Colon (tissue), 2 donors: ENCODE measurements at regions not wholly inside any gene's neighbourhood (a gene's known extent, or its start where the extent isn't known, plus 50 kb on each side); places are given as distances from the start of the nearest gene placed in this dataset.

ENCODE experiments used
- FAIRE-seq: peaks from 2 replicates; lab custom pipeline; 2012; peaks lifted over from hg19 to GRCh38; lab: Jason Lieb, UNC
- donor health status: control.
- donor health status: control.

GRCh38 chr20:19953606-19954005, 63.6 kb upstream of the NAA20 start:
- no peak for FAIRE-seq

DNA sequence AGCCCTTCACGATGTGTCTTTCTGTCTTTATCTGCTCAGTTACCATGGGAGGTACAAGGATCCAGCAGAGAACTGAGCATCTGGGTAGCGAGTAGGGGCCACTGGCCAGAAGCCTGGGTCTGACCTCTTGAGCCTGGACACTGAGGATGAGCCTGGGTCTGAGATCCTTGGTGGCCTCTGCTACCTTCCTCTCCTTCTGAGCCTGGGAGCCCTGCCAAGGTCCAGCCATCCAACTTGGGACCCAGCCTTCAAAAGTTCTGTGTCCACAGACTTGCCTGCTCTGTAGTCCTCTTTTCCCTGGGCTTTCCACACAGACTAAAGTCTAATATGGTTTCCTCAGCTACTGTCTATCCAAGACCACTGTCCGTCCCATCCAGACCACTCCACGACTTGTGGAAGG, 60.2 kb upstream of the NAA20 start:
- no peak for FAIRE-seq

DNA sequence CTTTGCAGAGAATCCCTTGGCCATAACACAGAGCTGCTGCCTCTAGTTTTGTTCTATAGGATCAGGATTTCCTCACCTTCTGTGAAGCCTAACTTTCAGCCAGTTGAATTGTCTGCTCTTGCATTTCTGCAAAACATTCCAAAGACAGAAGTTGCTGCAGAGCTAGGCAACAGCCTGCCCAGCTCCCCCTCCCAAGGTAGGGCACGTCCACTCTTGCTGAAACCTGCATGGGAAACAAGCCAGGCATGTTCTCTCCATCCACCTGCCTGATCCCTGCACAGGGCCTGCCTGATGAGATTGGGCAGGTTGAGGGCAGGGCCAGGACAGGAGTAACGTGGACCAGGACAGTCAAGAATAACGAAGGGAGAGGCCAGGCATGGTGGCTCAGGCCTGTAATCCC, 58.9 kb upstream of the NAA20 start:
- no peak for FAIRE-seq

DNA sequence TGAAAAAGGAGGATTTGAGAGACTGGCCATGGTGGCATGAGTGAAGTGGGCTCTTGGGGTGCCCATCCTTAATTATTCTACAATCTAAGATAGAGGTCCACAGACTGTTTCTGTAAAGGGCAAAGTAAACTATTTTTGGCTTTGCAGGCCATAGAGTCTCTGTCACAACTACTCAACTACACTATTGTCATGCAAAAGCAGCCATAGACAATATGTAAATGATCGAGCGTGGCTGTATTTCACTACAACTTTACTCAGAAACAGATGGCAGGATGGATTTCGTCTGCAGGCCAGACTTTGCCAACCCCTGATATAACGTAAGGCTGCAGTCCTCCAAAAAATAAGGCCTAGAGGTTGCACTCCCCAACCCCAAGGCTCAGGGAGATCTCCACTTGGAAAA, 58.2 kb upstream of the NAA20 start:
- FAIRE-seq, result no peak

DNA sequence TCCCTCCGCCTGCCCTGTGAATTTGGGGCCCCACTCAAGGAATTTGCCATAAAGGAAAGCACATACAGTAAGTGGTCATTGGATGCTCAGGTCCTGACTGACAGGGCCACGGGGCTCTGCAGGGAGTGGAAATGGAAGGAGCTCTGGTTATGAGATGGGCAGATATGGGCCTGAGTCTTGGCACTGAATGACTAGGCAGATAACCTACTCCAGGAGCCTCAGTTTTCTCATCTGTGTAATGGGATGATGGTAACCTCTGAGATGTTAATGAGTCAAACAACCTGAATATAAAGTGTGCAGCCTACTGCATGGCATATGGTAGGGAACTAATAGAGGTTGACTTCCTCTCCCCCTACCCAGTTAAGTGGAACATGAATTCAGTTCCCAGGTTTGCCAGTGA, 56.4 kb upstream of the NAA20 start:
- FAIRE-seq, result no peak

GRCh38 chr20:19961293-19961692, 55.9 kb upstream of the NAA20 start:
- no peak for FAIRE-seq

GRCh38 chr20:19962958-19963357, 54.2 kb upstream of the NAA20 start:
- FAIRE-seq, result no peak

DNA sequence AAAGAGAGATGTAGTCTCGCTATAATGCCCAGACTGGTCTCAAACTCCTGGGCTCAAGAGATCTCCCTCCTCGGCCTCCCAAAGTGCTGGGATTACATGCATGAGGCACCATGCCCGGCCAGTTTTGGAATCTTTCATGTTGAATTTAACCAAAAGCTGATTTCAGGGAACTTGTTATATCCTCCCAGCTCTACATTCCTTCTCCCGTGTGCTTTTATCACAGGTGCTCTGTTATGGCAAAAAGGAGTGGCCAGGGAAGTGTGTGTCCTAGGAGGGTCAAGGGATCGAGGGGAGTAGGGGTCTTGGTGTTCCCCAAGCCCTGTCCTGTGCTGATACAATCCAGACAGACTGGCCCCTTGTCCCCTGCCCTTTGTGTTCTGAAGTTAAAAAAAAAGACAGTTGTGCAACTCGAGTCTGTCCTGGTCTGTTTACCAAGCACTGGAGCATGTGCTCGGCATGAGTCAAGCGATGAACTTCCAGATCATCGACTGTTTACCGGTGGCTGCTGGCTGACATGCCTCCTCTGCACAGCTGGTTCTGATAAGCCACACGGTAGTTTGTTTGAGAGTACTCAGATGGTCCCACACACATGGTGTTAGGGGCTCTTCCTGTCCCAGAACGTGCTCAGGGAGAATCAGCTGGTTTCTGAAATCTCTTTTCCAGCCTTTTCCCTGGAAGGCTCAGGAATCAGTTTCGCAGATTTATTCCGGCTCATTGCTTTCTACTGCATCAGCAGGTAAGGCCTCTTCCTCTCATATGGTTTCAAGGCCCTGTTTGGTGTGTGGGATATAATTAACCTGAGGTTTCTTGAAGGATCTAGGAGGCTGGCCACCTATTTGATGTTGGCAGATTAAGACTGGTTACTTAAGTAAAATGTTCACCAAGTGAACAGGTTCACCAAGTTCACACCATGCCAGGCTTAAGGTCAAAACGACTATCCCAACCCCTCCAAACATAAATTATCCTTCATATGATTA, 52.6 kb upstream of the NAA20 start:
- FAIRE-seq, result no peak

GRCh38 chr20:19966840-19967239, 50.3 kb upstream of the NAA20 start:
- no peak for FAIRE-seq
